Activated naive CD4-positive, alpha-beta T cell treated with anti-CD3 and anti-CD28 coated beads for 36 hours (primary cell): ENCODE measurements at regions not wholly inside any gene's neighbourhood (a gene's known extent, or its start where the extent isn't known, plus 50 kb on each side); places are given as distances from the start of the nearest gene placed in this dataset.

Experiments
- CTCF ChIA-PET: fragments of 350-600 bp; sonication (Branson Sonifier 250); formaldehyde crosslinking; loops from one replicate; lab custom pipeline; 2021; ENCODE audit warnings: antibody characterized with exemption; lab: Charles Lee
- DNase-seq: peaks from one replicate; pipeline ENCODE4 v3.0.0-alpha.2; 2020
- H3K27ac Mint-ChIP-seq: one replicate; pipeline ENCODE4 v1.8.0; 2021; ENCODE audit warnings: mild to moderate bottlenecking, mixed read lengths
- H3K27me3 Mint-ChIP-seq: one replicate; pipeline ENCODE4 v1.8.0; 2021; ENCODE audit warnings: low read depth, mixed read lengths
- H3K36me3 Mint-ChIP-seq: one replicate; pipeline ENCODE4 v1.8.0; 2021; ENCODE audit warnings: low read depth, mixed read lengths
- H3K4me1 Mint-ChIP-seq: one replicate; pipeline ENCODE4 v1.8.0; 2021; ENCODE audit warnings: low read depth, mixed read lengths
- H3K4me3 Mint-ChIP-seq: one replicate; pipeline ENCODE4 v1.8.0; 2021; ENCODE audit warnings: mild to moderate bottlenecking, moderate library complexity, mixed read lengths
- H3K9me3 Mint-ChIP-seq: one replicate; pipeline ENCODE4 v1.8.0; 2021; ENCODE audit warnings: mixed read lengths
- intact Hi-C: fragments of 100-400 bp; cut with micrococcal nuclease; formaldehyde crosslinking; loops from one replicate; pipeline ENCODE4 v1.15.1; 2023

- H3K4me1 Mint-ChIP-seq: no peaks in the 10 kb centered on the region
- CTCF ChIA-PET: no interaction called here
- intact Hi-C loops: no loop called here
- H3K4me3 Mint-ChIP-seq: no peak overlapping the region
- DNase-seq: no peak
- H3K36me3 Mint-ChIP-seq: no peaks in the 10 kb centered on the region
- H3K27me3 Mint-ChIP-seq: peaks cover 25% of the 10 kb centered on the region
- no peak overlapping the region for H3K27ac Mint-ChIP-seq
- no peaks in the 10 kb centered on the region for H3K9me3 Mint-ChIP-seq
Observed at GRCh38 chr2:180677930-180678624, 302.3 kb upstream of the UBE2E3 start.

GRCh38 chr2:180677200-180677599 lies 303.2 kb upstream of the UBE2E3 start:
- Mint-ChIP-seq H3K36me3 (no peaks in the 10 kb centered on the region), H3K4me1 (no peaks in the 10 kb centered on the region), H3K27ac (no peak overlapping the region), H3K4me3 (no peak overlapping the region), H3K9me3 (no peaks in the 10 kb centered on the region), H3K27me3 (peaks cover 23% of the 10 kb centered on the region)
- CTCF ChIA-PET: no interaction called here
- DNase-seq: no peak
- intact Hi-C loops: no loop called here

DNA sequence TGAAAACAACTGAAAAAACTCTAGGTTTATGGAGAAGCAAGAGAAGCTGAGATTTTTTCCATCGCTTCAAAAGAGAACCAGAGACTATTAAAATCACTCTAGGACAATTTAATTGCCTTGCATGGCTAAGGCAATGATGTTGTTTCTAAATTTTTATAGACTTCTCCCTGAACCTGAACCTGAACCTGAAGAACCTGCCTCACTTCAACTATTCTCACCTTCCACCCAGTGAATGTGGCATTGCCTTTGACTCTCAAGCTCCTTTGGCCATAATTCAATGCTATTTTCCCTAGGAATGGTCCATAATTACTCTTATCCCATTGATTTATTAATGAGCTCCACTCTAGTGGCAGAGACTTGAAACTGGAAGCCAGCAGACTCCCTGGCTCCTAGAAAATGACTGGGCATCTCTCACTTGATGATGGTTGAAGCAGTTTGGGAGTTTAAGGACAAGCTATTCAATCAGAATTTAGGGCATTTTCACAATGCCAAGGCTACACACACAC lies 303.8 kb upstream of the UBE2E3 start:
- H3K27me3 Mint-ChIP-seq: peaks cover 23% of the 10 kb centered on the region
- no peaks in the 10 kb centered on the region for H3K36me3 Mint-ChIP-seq
- intact Hi-C loops: no loop called here
- no peak overlapping the region for H3K27ac Mint-ChIP-seq
- H3K9me3 Mint-ChIP-seq: no peaks in the 10 kb centered on the region
- no peak for DNase-seq
- H3K4me3 Mint-ChIP-seq: no peak overlapping the region
- no peaks in the 10 kb centered on the region for H3K4me1 Mint-ChIP-seq
- CTCF ChIA-PET: no interaction called here

DNA sequence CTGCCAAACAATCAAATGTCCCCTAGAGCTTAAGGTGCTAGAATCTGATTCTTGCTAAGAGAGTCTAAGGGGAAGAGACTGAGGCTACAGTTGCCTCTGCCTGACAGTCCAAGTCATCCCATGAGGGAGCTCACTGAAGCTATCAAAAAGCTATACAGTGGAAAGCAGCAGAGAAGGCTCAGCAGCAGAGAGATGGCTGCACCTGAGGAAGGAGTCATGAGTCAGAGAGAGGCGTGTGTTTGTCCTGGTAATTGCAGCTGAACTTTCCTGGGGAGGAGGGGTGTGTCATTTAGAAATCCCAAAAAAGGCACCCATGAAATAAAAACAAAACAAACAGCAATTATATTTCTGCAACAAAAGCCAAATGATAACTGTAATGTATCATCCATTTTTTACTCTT lies 305.2 kb upstream of the UBE2E3 start:
- H3K4me1 Mint-ChIP-seq: no peaks in the 10 kb centered on the region
- H3K36me3 Mint-ChIP-seq: no peaks in the 10 kb centered on the region
- intact Hi-C loops: no loop called here
- no peaks in the 10 kb centered on the region for H3K9me3 Mint-ChIP-seq
- CTCF ChIA-PET: interaction anchor here (0.7 kb wide), 1 partner anchor 387 kb away, joined by 3 read pairs; no protein-coding TSS in a partner anchor
- H3K27me3 Mint-ChIP-seq: peaks cover 15% of the 10 kb centered on the region
- DNase-seq: no peak
- H3K4me3 Mint-ChIP-seq: no peak overlapping the region
- no peak overlapping the region for H3K27ac Mint-ChIP-seq

GRCh38 chr2:180672377-180672776 lies 308.0 kb upstream of the UBE2E3 start:
- no peaks in the 10 kb centered on the region for H3K36me3 Mint-ChIP-seq
- CTCF ChIA-PET: no interaction called here
- no peaks in the 10 kb centered on the region for H3K9me3 Mint-ChIP-seq
- peaks cover 4% of the 10 kb centered on the region for H3K27me3 Mint-ChIP-seq
- no peak for DNase-seq
- H3K4me1 Mint-ChIP-seq: no peaks in the 10 kb centered on the region
- no peak overlapping the region for H3K27ac Mint-ChIP-seq
- H3K4me3 Mint-ChIP-seq: no peak overlapping the region
- intact Hi-C loops: no loop called here

- DNase-seq: no peak
- Mint-ChIP-seq H3K27me3 (peaks cover 3% of the 10 kb centered on the region), H3K9me3 (no peaks in the 10 kb centered on the region), H3K4me3 (no peak overlapping the region), H3K27ac (no peak overlapping the region), H3K4me1 (no peaks in the 10 kb centered on the region), H3K36me3 (no peaks in the 10 kb centered on the region)
- intact Hi-C loops: no loop called here
- CTCF ChIA-PET: no interaction called here
Observed at GRCh38 chr2:180670302-180671003, 310.0 kb upstream of the UBE2E3 start.

- CTCF ChIA-PET: interaction anchor here (0.7 kb wide), 1 partner anchor 744 kb away, joined by 4 read pairs; no protein-coding TSS in a partner anchor
- no peak overlapping the region for H3K4me3 Mint-ChIP-seq
- H3K27ac Mint-ChIP-seq: no peak overlapping the region
- no peaks in the 10 kb centered on the region for H3K36me3 Mint-ChIP-seq
- H3K9me3 Mint-ChIP-seq: no peaks in the 10 kb centered on the region
- no peak for DNase-seq
- intact Hi-C loops: no loop called here
- no peaks in the 10 kb centered on the region for H3K4me1 Mint-ChIP-seq
- H3K27me3 Mint-ChIP-seq: peaks cover 2% of the 10 kb centered on the region
Observed at GRCh38 chr2:180669016-180669415, 311.4 kb upstream of the UBE2E3 start.

GRCh38 chr2:180664507-180664906 lies 315.9 kb upstream of the UBE2E3 start:
- peaks cover 9% of the 10 kb centered on the region for H3K27me3 Mint-ChIP-seq
- no peaks in the 10 kb centered on the region for H3K4me1 Mint-ChIP-seq
- DNase-seq: no peak
- H3K36me3 Mint-ChIP-seq: no peaks in the 10 kb centered on the region
- intact Hi-C loops: no loop called here
- CTCF ChIA-PET: no interaction called here
- H3K9me3 Mint-ChIP-seq: no peaks in the 10 kb centered on the region
- H3K4me3 Mint-ChIP-seq: no peak overlapping the region
- H3K27ac Mint-ChIP-seq: no peak overlapping the region

- DNase-seq: no peak
- CTCF ChIA-PET: no interaction called here
- H3K9me3 Mint-ChIP-seq: no peaks in the 10 kb centered on the region
- intact Hi-C loops: no loop called here
- H3K27me3 Mint-ChIP-seq: peaks cover 9% of the 10 kb centered on the region
- H3K27ac Mint-ChIP-seq: no peak overlapping the region
- no peaks in the 10 kb centered on the region for H3K4me1 Mint-ChIP-seq
- no peaks in the 10 kb centered on the region for H3K36me3 Mint-ChIP-seq
- no peak overlapping the region for H3K4me3 Mint-ChIP-seq
Observed at GRCh38 chr2:180662941-180663471, 317.4 kb upstream of the UBE2E3 start.

GRCh38 chr2:180662521-180662920 lies 317.9 kb upstream of the UBE2E3 start:
- CTCF ChIA-PET: no interaction called here
- no peaks in the 10 kb centered on the region for H3K36me3 Mint-ChIP-seq
- DNase-seq: no peak
- no peak overlapping the region for H3K27ac Mint-ChIP-seq
- no peaks in the 10 kb centered on the region for H3K9me3 Mint-ChIP-seq
- H3K4me1 Mint-ChIP-seq: no peaks in the 10 kb centered on the region
- H3K27me3 Mint-ChIP-seq: peaks cover 9% of the 10 kb centered on the region
- intact Hi-C loops: no loop called here
- H3K4me3 Mint-ChIP-seq: no peak overlapping the region

DNA sequence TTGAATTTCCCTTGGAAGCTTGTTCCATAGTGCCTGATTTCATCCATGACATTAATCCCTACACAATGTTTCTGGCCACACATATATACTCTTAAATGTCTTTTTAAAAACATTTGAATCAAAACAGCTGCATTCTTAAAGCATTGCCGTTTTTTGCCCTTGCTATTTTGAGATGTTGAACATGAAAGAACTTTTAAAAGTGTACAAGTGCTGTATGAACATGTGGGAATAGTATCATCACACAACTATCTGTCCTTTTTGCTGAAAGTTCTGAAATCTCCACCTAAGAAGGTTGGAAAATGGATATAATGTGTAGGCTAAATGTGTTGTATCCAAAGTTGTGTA lies 318.7 kb upstream of the UBE2E3 start:
- CTCF ChIA-PET: no interaction called here
- Mint-ChIP-seq H3K4me1 (no peaks in the 10 kb centered on the region), H3K9me3 (no peaks in the 10 kb centered on the region), H3K27ac (no peak overlapping the region), H3K4me3 (no peak overlapping the region), H3K27me3 (peaks cover 9% of the 10 kb centered on the region), H3K36me3 (no peaks in the 10 kb centered on the region)
- no peak for DNase-seq
- intact Hi-C loops: no loop called here

DNA sequence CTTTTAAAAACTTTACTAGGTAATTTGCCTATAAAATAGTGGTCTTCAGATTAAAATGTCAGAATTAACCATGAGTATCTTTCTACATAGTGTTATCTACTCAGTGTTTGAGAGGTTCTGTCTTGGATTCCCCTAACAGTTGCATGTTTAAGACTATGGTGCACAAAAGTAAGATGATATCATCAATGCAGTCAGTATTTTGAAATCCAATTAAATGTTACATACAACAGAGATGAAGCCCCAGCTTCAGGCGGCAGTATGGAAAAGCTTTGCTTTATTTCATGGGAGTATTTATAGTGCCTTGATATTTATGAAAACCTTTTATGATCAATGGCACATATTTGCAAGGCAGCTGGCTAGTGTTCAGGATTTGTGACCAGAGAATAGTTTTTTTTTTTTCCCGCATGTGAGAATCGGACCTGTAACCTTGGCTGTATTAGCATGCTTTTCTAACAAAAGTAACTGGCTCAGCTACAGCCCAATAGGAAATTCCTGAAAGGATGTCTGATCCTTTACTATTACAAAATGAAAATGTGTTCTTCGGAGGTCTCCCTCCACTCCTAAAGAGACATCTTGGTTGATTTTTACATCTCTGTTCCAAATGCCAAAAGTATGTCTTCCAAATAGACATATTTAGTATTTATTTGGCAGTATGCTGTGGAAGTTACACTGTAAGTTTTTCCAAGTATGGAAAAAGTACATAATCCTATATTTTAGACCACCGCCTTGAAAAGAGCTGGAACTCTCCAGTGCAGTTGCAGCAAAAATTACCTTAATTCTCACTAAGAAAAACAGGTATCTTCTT lies 319.3 kb upstream of the UBE2E3 start:
- no peak for DNase-seq
- H3K36me3 Mint-ChIP-seq: no peaks in the 10 kb centered on the region
- no peak overlapping the region for H3K4me3 Mint-ChIP-seq
- CTCF ChIA-PET: no interaction called here
- H3K27me3 Mint-ChIP-seq: peaks cover 9% of the 10 kb centered on the region
- H3K27ac Mint-ChIP-seq: no peak overlapping the region
- intact Hi-C loops: no loop called here
- H3K4me1 Mint-ChIP-seq: no peaks in the 10 kb centered on the region
- H3K9me3 Mint-ChIP-seq: no peaks in the 10 kb centered on the region
